GM12864 (cell line): ENCODE measurements at regions not wholly inside any gene's neighbourhood (a gene's known extent, or its start where the extent isn't known, plus 50 kb on each side); places are given as distances from the start of the nearest gene placed in this dataset.

Source experiments
- DNase-seq: peaks from one replicate; pipeline ENCODE4 v3.0.0-alpha.2; 2011; ENCODE audit warnings: low read depth
- H3K4me3 ChIP-seq: 2 replicates; pipeline ENCODE4 v1.5.1; 2011; ENCODE audit warnings: mild to moderate bottlenecking, low read depth, low read length, control low read depth
- TF ChIP-seq, protein P1 (sequence below): IDR thresholded peaks from 2 replicates; pipeline ENCODE4 v1.5.1; 2011; ENCODE audit warnings: low read depth, mild to moderate bottlenecking, moderate library complexity, low read length, control low read depth, inconsistent platforms; ENCODE audit errors: missing control alignments

DNA sequence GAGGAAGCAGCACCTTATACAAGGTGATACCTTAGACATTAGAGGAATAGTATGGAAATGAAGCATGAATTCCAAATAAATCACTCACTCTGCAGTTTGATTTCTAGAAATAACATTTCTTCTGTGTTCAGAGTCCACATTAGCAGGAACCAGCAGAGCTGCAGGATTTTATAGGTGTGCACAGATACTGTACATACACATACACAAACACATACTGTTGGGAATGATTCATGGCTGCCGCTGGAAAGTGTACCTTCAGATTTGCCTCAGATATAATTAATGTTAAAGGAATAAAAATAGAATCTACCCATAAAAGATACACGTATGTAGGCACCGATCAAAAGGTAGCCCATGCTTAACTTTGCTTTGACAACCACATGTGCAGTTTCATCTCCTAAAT lies 578.1 kb downstream of the CSNK1G3 start:
- no peak for DNase-seq
- H3K4me3 ChIP-seq: no peak overlapping the region
- TF ChIP-seq, protein P1, sequence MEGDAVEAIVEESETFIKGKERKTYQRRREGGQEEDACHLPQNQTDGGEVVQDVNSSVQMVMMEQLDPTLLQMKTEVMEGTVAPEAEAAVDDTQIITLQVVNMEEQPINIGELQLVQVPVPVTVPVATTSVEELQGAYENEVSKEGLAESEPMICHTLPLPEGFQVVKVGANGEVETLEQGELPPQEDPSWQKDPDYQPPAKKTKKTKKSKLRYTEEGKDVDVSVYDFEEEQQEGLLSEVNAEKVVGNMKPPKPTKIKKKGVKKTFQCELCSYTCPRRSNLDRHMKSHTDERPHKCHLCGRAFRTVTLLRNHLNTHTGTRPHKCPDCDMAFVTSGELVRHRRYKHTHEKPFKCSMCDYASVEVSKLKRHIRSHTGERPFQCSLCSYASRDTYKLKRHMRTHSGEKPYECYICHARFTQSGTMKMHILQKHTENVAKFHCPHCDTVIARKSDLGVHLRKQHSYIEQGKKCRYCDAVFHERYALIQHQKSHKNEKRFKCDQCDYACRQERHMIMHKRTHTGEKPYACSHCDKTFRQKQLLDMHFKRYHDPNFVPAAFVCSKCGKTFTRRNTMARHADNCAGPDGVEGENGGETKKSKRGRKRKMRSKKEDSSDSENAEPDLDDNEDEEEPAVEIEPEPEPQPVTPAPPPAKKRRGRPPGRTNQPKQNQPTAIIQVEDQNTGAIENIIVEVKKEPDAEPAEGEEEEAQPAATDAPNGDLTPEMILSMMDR: no peak

DNA sequence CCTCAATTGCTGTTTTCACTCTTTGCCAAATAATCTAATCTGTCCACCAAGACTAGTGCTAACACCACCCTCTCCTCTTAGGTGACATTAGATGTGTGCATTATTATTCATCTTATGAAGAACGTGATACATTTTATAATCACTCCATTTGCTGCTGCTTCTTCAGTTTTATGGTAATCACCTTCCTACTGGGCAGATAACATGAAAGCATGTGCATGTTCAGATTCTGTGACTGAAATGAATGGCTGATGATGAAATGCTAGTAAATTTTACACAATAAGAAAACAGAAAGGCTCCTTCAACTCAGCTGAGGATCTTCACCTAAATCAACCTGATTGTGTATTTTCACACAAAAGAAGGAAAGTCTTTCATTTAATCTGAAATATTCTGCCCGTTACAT lies 577.6 kb downstream of the CSNK1G3 start:
- H3K4me3 ChIP-seq: no peak overlapping the region
- DNase-seq: no peak
- TF ChIP-seq, protein P1: no peak

DNA sequence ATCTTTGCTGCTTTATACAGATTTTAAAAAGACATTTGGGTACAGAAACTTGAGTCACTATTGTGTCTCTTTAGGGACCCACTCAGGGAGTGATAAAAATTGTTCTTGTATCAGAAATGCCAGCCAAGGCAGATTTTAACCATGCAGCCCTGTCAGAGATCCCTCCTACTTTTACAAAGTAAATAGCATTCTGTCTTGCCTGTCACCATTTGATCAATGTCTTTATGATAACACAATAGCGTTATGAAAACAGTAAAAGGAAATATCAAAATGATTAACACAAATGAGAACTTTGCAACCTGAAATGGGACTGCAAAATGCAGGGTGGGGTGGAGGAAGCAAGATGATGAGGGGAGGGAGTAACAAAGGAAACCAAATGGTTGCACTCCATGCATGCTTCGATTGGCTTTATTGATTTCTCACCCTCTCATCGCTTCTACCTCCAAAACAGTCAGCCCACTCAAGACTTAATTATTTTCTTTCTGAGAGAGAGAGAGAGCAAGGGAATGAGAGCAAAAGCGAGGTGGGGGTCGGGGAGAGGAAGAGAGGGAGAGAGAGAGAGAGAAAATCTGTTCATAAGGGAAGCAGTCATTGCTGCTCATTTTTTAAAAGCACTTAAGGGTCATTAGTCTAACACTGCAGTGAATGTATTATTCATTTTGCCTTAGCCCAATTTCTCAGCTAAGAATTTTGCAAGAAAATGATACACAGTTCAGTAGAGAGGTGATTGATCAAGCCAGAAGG lies 576.5 kb downstream of the CSNK1G3 start:
- H3K4me3 ChIP-seq: no peak overlapping the region
- DNase-seq: no peak
- TF ChIP-seq, protein P1: no peak

DNA sequence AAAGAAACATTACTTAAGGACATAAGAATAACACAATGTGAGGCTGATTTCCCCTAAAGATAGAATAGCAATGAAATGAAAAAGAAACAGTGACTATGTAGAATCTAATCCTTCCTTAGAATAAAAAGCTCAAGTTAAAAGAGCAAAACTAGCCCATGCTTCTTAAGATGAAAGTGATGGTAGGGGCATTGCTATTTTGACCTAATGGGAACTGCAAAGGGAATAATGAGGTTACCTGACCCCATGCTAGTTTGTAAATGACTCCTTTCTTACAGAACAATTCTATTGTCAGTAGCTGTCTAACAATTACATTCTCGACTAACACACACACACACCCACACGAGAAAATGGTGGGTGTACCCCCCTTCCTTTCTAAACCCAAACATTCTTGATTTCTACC lies 575.8 kb downstream of the CSNK1G3 start:
- no peak for DNase-seq
- H3K4me3 ChIP-seq: no peak overlapping the region
- TF ChIP-seq, protein P1: no peak

DNA sequence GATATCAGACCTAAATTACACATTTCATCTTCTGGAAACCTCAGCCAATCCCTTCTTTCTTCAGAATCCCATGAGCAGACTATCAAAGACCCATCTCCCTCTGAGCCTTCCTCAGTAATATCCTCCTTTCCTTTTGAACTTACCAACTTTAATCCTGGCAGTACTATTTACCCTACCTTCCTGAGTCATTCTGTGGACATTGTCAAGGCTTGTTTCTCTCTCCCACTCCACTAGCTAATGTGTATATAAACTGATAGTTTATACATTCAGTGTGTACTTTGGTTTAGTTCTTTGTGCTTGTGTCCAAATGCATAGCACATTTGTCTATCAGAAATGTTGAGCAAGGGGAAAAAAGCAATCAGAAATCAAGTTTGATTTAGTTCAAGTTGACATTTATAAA lies 568.3 kb downstream of the CSNK1G3 start:
- no peak for DNase-seq
- TF ChIP-seq, protein P1: no peak
- no peak overlapping the region for H3K4me3 ChIP-seq

DNA sequence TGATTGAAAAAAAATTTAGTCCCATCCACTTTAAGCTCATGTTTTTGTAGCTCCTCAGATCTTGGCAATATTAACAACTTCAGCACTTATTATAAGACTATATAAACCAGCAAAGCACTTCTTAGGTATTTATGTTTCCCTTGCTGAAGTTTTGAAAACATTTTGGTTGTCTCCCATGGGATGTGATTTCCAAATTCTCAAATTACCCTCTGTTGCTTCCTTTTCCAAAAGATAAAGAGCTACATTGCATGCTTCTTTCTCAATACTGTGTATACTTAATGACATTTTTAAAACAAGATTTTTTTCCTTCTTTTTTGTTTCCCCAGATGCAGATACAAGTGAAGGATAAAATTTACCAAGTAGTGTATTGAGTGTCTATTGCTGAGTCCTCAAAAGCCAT lies 567.1 kb downstream of the CSNK1G3 start:
- no peak for DNase-seq
- no peak overlapping the region for H3K4me3 ChIP-seq
- TF ChIP-seq, protein P1: no peak

DNA sequence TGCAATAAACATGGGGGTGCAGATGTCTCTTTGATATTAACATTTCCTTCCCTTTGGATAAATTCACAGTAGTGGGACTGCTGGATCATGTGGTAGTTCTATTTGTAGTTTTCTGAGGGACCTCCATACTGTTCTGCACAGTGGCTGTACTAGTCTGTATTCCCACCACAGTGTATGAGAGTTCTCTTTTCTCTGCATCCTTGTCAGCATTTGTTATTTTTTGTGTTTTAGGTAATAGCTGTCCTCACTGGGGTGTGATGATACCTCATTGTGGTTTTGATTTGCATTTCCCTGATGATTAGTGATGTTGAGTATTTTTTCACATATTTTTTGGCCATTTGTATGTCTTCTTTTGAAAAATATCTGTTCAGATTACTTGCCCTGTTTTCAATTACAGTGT lies 562.5 kb downstream of the CSNK1G3 start:
- H3K4me3 ChIP-seq: no peak overlapping the region
- no peak for DNase-seq
- TF ChIP-seq, protein P1: no peak
